Ectodermal cell (in vitro differentiated cells): ENCODE measurements at regions not wholly inside any gene's neighbourhood (a gene's known extent, or its start where the extent isn't known, plus 50 kb on each side); places are given as distances from the start of the nearest gene placed in this dataset.

Experiments
- H3K27ac ChIP-seq: 2 replicates; pipeline ENCODE4 v1.7.0; 2013; ENCODE audit warnings: mild to moderate bottlenecking, low read depth, low read length; ENCODE audit not compliant: insufficient read depth, poor library complexity, severe bottlenecking
- H3K27me3 ChIP-seq: 2 replicates; pipeline ENCODE4 v1.7.0; 2013; ENCODE audit warnings: mild to moderate bottlenecking, low read length; ENCODE audit not compliant: insufficient read depth, control insufficient read depth, poor library complexity, severe bottlenecking
- H3K36me3 ChIP-seq: one replicate; pipeline ENCODE4 v1.7.0; 2013; ENCODE audit warnings: low read length; ENCODE audit not compliant: control insufficient read depth, insufficient read depth
- H3K4me1 ChIP-seq: one replicate; pipeline ENCODE4 v1.7.0; 2013; ENCODE audit warnings: low read length; ENCODE audit not compliant: control insufficient read depth, insufficient read depth
- H3K4me3 ChIP-seq: 2 replicates; pipeline ENCODE4 v1.7.0; 2013; ENCODE audit warnings: low read depth, low read length, control low read depth; ENCODE audit not compliant: insufficient read depth
- H3K9me3 ChIP-seq: 2 replicates; pipeline ENCODE4 v1.7.0; 2013; ENCODE audit warnings: mild to moderate bottlenecking, low read length, moderate library complexity; ENCODE audit not compliant: control insufficient read depth
- WGBS, 2 experiments: methylation state at CpG; one replicate each; pipeline ENCODE4 v1.1.7; 2013; ENCODE audit warnings: missing lambda C conversion rate in 2 of 2; 5-methylcytosine and 5-hydroxymethylcytosine counted together

DNA sequence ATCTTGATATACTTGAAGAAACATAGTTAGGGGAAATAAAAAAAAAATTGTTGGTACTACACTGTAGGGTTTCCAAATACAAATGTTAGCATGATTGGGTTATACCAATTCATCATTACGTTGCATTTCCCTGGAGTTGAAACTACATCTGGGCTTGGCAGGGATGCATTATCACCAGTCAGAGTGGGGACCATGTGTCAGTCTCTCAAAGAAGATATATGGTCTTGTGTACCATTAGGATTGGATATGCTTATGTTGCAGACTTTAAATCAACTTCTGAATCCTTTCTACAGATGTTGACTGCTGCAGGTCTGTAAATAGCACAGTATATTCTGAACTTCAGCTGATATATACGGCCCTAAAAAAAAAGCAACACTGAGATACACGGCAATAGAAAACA is 188.5 kb downstream of the SLIT2 start:
- 95 to 96% methylated on average over 3 of the region's 3 CpGs for WGBS, 2 experiments
- H3K4me1 ChIP-seq: no peaks in the 10 kb centered on the region
- no peak overlapping the region for H3K4me3 ChIP-seq
- no peak overlapping the region for H3K27ac ChIP-seq
- no peaks in the 10 kb centered on the region for H3K27me3 ChIP-seq
- H3K9me3 ChIP-seq: no peaks in the 10 kb centered on the region
- H3K36me3 ChIP-seq: no peaks in the 10 kb centered on the region

DNA sequence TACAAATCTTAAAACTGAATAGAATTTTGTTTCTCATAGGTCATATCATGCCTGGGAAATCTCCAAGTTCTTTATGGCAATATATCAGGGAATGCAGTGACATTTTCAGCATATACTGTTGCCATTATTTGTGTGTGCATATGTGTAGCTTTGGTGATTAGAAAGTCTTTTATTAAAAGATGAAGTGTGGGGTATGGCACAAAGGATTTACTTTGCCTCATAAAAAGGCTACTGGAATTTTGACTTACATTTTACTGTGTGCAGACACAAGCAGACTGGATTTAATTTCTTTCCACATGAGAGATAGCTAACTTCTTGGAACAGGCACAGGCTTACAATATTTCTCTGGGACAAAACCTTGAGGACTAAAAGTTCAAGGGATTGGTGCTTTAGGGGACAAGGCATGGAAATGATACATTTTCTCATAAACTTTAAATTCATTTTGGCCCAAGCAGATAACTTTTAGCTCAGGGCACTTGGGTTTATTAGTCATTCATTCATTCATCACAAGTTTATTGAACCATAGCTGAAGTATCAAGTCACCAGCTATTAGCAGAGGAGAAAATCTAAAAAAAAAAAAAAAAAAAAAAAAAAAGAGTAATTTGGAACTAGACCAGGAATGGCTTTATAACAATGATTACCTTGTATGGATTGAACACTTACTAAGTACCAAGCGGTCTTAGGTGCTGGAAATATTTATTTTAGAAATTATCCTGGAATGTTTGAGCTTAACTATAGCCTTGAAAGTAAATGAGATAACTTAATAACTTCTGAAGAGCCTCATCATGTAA is 191.5 kb downstream of the SLIT2 start:
- Histone ChIP-seq H3K4me1 (peaks cover 9% of the 10 kb centered on the region), H3K27ac (no peak overlapping the region), H3K27me3 (no peaks in the 10 kb centered on the region), H3K9me3 (no peaks in the 10 kb centered on the region), H3K36me3 (no peaks in the 10 kb centered on the region), H3K4me3 (no peak overlapping the region)
- WGBS, 2 experiments: 91 to 100% methylated on average over 1 of the region's 1 CpG

- Histone ChIP-seq H3K27ac (no peak overlapping the region), H3K27me3 (no peaks in the 10 kb centered on the region), H3K4me3 (no peak overlapping the region), H3K4me1 (peaks cover 9% of the 10 kb centered on the region), H3K36me3 (no peaks in the 10 kb centered on the region), H3K9me3 (no peaks in the 10 kb centered on the region)
- WGBS, 2 experiments: 83 to 91% methylated on average over 3 of the region's 3 CpGs
Observed at GRCh38 chr4:20444599-20445337, 193.1 kb downstream of the SLIT2 start.

DNA sequence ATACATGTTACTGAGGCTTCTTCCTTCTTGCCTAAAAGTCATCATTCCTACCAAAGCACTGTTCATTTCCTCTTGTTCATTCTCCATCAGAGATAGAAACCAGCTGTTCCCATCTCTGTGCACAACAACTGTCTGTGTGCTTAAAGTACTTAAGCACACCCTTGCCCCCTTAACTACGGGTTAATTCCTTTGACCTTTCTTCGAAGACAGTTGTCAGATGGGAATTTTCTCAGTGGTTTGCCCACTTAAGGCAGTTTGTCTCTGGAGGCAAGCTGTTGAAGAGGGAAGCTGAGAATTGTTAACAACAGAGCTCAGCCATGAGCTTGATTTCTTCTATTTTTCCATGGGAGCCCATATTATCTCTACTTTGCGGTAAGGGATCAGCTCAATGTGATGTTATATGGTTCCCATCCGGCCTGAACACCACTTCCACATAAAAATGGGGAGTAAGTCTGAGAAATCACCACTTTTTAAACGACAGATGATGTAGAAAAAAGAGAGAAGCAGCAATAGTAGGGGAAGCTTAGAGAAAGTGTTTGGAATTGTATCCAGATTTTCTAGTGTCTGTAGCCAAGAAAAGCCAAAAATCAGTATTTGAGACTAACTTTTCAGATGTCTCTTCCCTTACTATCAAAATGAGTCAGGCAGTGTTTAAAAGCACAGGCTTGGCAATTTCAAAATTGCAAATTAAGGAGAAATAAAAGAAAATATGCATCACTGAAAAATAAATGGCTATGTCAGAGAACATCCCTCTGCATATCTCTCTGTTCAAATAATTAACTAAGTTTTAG is 194.4 kb downstream of the SLIT2 start:
- no peaks in the 10 kb centered on the region for H3K27me3 ChIP-seq
- no peak overlapping the region for H3K4me3 ChIP-seq
- peaks cover 9% of the 10 kb centered on the region for H3K4me1 ChIP-seq
- no peaks in the 10 kb centered on the region for H3K36me3 ChIP-seq
- 89 to 91% methylated on average over 5 of the region's 5 CpGs for WGBS, 2 experiments
- no peak overlapping the region for H3K27ac ChIP-seq
- no peaks in the 10 kb centered on the region for H3K9me3 ChIP-seq

DNA sequence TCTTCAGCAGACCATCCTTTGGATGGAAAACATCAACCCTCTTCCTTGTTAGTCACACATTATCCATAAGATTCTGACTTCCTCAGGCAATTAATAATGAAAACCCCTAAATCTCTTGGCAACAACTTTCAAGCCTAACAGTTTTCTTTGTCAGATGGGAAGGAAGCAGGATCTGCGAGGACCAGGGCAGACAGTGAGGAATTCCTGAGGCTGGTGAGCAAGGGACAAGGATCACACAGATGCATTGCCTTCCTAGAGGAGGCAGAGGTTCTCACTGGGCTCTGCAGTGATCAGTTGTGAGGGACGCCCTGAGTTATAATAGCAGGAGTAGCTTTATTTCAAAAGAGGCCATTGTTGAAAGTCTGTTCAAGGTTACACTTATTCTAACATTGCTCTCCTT is 195.4 kb downstream of the SLIT2 start:
- 87 to 94% methylated on average over 2 of the region's 2 CpGs for WGBS, 2 experiments
- peaks cover 9% of the 10 kb centered on the region for H3K4me1 ChIP-seq
- no peaks in the 10 kb centered on the region for H3K36me3 ChIP-seq

DNA sequence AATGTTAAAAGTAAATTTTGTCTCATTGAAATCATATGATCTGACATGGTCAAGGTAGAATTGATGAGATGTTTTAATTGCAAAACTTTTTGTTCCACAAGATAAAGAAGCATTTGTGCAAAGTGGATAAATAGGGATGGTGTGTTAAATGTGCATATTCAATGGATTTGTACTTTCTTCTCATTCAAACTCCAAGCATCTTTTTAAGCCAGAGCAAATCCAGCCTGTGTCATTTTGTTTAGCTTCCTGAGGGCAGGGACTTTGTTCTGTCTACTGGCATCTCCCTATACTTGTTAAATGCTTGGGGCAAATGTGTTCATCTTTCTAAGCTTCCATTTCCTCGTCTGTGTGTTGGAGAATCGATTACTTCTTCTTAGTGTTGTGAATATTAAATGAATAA is 200.3 kb downstream of the SLIT2 start:
- no peak overlapping the region for H3K4me3 ChIP-seq
- no peaks in the 10 kb centered on the region for H3K27me3 ChIP-seq
- no peaks in the 10 kb centered on the region for H3K4me1 ChIP-seq
- 86 to 94% methylated on average over 1 to 2 of the region's 2 CpGs for WGBS, 2 experiments
- no peaks in the 10 kb centered on the region for H3K36me3 ChIP-seq
- no peak overlapping the region for H3K27ac ChIP-seq
- H3K9me3 ChIP-seq: no peaks in the 10 kb centered on the region

More for the DNA sequence above, 195.4 kb downstream of the SLIT2 start:
- no peaks in the 10 kb centered on the region for H3K9me3 ChIP-seq
- no peak overlapping the region for H3K4me3 ChIP-seq
- no peaks in the 10 kb centered on the region for H3K27me3 ChIP-seq
- no peak overlapping the region for H3K27ac ChIP-seq

GRCh38 chr4:20454515-20454914 is 202.8 kb downstream of the SLIT2 start:
- H3K4me1 ChIP-seq: no peaks in the 10 kb centered on the region
- no peak overlapping the region for H3K4me3 ChIP-seq
- no peaks in the 10 kb centered on the region for H3K27me3 ChIP-seq
- 90 to 95% methylated on average over 2 of the region's 2 CpGs for WGBS, 2 experiments
- no peaks in the 10 kb centered on the region for H3K9me3 ChIP-seq
- H3K27ac ChIP-seq: no peak overlapping the region
- no peaks in the 10 kb centered on the region for H3K36me3 ChIP-seq

DNA sequence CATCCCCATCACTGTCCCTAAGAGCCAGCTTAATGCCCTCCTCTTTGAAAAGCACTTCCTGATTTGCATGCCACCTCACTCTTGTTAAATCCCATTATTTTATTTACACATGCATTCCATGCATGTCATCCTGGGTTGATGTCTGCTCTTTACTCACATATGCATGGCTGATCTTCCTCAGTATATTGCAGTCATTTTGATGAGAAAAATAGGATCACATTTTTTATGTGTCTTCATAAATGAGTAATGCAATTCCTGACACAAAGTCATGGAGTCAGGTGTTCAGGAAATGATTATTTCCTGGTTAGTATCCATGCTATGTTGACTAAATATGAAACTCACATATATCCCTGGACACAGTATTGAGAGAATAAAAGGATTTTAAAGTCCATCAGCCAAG is 204.7 kb downstream of the SLIT2 start:
- Histone ChIP-seq H3K4me1 (no peaks in the 10 kb centered on the region), H3K9me3 (no peaks in the 10 kb centered on the region), H3K4me3 (no peak overlapping the region), H3K27ac (no peak overlapping the region), H3K27me3 (no peaks in the 10 kb centered on the region), H3K36me3 (no peaks in the 10 kb centered on the region)

GRCh38 chr4:20462426-20463175 is 210.9 kb downstream of the SLIT2 start:
- Histone ChIP-seq H3K4me3 (no peak overlapping the region), H3K36me3 (no peaks in the 10 kb centered on the region), H3K27me3 (no peaks in the 10 kb centered on the region), H3K9me3 (no peaks in the 10 kb centered on the region), H3K4me1 (peaks cover 3% of the 10 kb centered on the region), H3K27ac (no peak overlapping the region)
- WGBS, 2 experiments: 94 to 95% methylated on average over 4 of the region's 4 CpGs

- no peaks in the 10 kb centered on the region for H3K27me3 ChIP-seq
- no peak overlapping the region for H3K4me3 ChIP-seq
- H3K27ac ChIP-seq: no peak overlapping the region
- 87 to 97% methylated on average over 2 of the region's 2 CpGs for WGBS, 2 experiments
- H3K9me3 ChIP-seq: no peaks in the 10 kb centered on the region
- no peaks in the 10 kb centered on the region for H3K36me3 ChIP-seq
- H3K4me1 ChIP-seq: peaks cover 3% of the 10 kb centered on the region
Observed at GRCh38 chr4:20463176-20463430, 211.4 kb downstream of the SLIT2 start.
